Upper lobe of right lung (tissue), 1 donor: ENCODE measurements at regions not wholly inside any gene's neighbourhood (a gene's known extent, or its start where the extent isn't known, plus 50 kb on each side); places are given as distances from the start of the nearest gene placed in this dataset.

ENCODE experiments used
- ATAC-seq: fragments of 200-7000 bp; cut with Tn5 transposase; one replicate; pipeline ENCODE4 v1.9.1; 2020; ENCODE audit warnings: mild to moderate bottlenecking, moderate library complexity
- DNase-seq: peaks from one replicate; pipeline ENCODE4 v3.0.0-alpha.2; 2020
- H3K27ac ChIP-seq: fragments of 200-600 bp; one replicate; pipeline ENCODE4 v1.8.0; 2022
- H3K27me3 ChIP-seq: fragments of 200-600 bp; one replicate; pipeline ENCODE4 v1.8.0; 2022; ENCODE audit warnings: mild to moderate bottlenecking
- H3K36me3 ChIP-seq: fragments of 200-600 bp; one replicate; pipeline ENCODE4 v1.8.0; 2022
- H3K4me1 ChIP-seq: fragments of 200-600 bp; one replicate; pipeline ENCODE4 v1.8.0; 2022
- H3K4me3 ChIP-seq: fragments of 200-600 bp; one replicate; pipeline ENCODE4 v1.8.0; 2022; ENCODE audit warnings: mild to moderate bottlenecking
- H3K9me3 ChIP-seq: fragments of 200-600 bp; one replicate; pipeline ENCODE4 v1.8.0; 2022
- intact Hi-C: fragments of 100-400 bp; cut with DNase I; formaldehyde crosslinking; loops from one replicate; pipeline ENCODE4 v1.11.0; 2022
- TF ChIP-seq, protein P1 (sequence below): fragments of 200-600 bp; IDR thresholded peaks from one replicate; pipeline ENCODE4 v1.8.0; 2022; ENCODE audit warnings: antibody characterized with exemption
- donor health status: DM: no; HTN: yes; CAD: no; lungs with severe emphysema.

DNA sequence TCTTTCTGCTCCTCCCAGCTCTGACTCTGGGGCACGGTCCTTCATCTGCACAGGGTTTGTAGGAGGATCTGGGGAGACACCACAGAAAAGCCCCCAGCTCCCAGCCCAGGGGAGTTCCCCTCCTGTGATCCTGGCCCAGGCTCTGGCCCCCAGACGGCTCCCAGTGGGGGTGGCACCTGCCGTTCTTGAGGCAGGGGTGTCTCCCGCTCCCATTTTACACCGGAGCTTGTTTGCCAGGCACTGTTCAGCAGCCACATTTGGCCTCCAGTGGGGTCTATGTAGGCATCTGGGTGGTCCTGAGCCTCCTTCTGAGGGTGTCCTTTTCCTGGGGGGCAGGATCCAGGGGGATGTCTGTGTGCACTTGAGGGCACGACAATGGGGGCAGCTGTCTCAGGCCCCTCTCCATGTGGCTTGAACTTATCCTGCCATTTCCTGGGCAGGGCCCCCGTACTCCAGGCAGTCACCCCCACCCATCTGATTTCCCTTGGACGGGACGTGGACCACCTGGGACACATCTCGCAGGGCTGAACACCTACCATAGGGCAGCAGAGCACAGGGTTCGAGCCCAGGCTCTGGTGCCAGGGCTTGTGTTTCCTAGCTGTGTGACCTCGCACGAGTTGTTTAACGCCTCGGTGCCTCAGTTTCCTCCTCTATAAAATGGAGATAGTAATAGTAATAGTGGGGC, 275.0 kb upstream of the MVB12B start:
- Histone ChIP-seq H3K4me1 (no peaks in the 10 kb centered on the region), H3K9me3 (no peaks in the 10 kb centered on the region), H3K27ac (no peak overlapping the region), H3K4me3 (no peak overlapping the region), H3K36me3 (no peaks in the 10 kb centered on the region), H3K27me3 (peaks cover 16% of the 10 kb centered on the region)
- TF ChIP-seq, protein P1, sequence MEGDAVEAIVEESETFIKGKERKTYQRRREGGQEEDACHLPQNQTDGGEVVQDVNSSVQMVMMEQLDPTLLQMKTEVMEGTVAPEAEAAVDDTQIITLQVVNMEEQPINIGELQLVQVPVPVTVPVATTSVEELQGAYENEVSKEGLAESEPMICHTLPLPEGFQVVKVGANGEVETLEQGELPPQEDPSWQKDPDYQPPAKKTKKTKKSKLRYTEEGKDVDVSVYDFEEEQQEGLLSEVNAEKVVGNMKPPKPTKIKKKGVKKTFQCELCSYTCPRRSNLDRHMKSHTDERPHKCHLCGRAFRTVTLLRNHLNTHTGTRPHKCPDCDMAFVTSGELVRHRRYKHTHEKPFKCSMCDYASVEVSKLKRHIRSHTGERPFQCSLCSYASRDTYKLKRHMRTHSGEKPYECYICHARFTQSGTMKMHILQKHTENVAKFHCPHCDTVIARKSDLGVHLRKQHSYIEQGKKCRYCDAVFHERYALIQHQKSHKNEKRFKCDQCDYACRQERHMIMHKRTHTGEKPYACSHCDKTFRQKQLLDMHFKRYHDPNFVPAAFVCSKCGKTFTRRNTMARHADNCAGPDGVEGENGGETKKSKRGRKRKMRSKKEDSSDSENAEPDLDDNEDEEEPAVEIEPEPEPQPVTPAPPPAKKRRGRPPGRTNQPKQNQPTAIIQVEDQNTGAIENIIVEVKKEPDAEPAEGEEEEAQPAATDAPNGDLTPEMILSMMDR = no peak
- intact Hi-C loops = no loop called here
- ATAC-seq = no peak
- DNase-seq = peak; percentile 30

DNA sequence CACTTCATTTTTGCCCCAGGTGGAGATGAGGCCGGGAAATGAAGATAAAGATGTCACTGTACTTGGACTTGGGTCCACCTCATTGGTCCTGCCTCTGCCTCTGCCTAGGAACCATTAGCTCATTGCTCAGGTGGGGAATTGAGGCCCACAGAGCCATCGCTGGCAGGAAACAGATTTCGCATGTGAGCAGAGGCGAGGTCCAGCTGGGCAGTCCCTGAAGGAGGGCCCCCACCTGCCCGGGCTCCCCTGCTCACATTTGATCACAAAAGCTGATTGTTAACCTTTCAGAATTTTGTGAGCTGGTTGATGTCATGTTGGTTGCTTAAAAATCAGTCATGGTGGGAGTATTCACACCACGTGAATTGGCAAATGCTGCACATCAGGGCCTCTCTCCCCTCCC, 273.8 kb upstream of the MVB12B start:
- peak; percentile 41 for DNase-seq
- TF ChIP-seq, protein P1 = no peak
- ATAC-seq = no peak
- H3K27me3 ChIP-seq = peaks cover 16% of the 10 kb centered on the region
- no peaks in the 10 kb centered on the region for H3K9me3 ChIP-seq
- intact Hi-C loops = no loop called here
- H3K27ac ChIP-seq = no peak overlapping the region
- H3K4me1 ChIP-seq = no peaks in the 10 kb centered on the region
- H3K4me3 ChIP-seq = no peak overlapping the region
- H3K36me3 ChIP-seq = no peaks in the 10 kb centered on the region

DNA sequence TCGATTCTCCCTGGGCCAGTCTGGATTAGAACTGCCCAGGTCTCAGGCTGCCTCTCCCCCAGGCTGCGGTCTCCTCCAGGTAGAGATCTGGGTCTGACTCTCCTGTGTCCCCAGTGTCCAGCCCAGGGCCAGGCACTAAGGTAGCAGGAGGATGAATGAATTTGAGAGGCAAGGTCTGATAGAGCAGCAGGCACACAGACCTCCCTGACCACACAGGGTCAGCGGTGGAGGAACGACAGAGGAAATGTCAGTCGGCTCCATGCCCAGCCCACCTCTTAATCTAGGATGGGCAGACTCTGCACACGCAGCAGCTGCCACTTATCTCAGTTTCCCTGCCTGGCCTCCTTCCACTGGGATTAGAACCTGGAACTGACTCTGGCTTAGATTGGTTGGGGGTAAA, 272.7 kb upstream of the MVB12B start:
- peaks cover 16% of the 10 kb centered on the region for H3K27me3 ChIP-seq
- DNase-seq = peak; percentile 21
- no peaks in the 10 kb centered on the region for H3K36me3 ChIP-seq
- no peak for ATAC-seq
- TF ChIP-seq, protein P1 = no peak
- intact Hi-C loops = no loop called here
- no peak overlapping the region for H3K27ac ChIP-seq
- no peaks in the 10 kb centered on the region for H3K4me1 ChIP-seq
- H3K9me3 ChIP-seq = no peaks in the 10 kb centered on the region
- no peak overlapping the region for H3K4me3 ChIP-seq

DNA sequence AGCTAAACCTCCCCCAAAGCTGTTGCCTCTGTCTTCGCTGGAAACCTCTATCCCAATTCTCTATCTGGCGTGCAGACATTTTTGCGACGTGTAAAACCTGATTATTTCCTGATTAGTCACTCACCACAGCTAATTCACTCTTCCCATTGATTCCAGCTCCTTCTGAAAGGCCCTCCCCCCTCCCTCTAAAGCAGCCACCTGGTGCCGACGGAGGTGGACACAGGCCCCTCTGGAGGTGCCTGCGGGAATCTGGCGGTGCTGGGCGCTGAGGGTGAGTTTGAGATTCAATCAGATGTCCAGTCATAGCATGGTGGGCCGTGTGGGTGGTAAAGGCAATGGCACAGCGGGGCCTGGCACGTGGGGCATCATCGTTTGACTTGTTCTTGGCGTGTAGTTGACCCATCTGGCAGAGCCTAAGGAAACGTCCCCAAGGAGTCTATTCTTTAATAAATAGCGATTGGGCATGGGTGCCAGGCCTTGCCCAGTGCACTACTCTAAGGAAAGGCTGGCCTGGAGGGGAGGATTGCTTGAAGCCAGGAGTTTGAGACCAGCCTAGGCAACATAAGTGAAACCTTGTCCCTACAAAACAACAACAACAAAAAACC, 271.1 kb upstream of the MVB12B start:
- TF ChIP-seq, protein P1 = no peak
- Histone ChIP-seq H3K36me3 (no peaks in the 10 kb centered on the region), H3K27ac (no peak overlapping the region), H3K4me3 (no peak overlapping the region), H3K4me1 (no peaks in the 10 kb centered on the region), H3K27me3 (peaks cover 16% of the 10 kb centered on the region), H3K9me3 (no peaks in the 10 kb centered on the region)
- DNase-seq (peak; percentile 46), ATAC-seq (no peak)
- intact Hi-C loops = no loop called here

DNA sequence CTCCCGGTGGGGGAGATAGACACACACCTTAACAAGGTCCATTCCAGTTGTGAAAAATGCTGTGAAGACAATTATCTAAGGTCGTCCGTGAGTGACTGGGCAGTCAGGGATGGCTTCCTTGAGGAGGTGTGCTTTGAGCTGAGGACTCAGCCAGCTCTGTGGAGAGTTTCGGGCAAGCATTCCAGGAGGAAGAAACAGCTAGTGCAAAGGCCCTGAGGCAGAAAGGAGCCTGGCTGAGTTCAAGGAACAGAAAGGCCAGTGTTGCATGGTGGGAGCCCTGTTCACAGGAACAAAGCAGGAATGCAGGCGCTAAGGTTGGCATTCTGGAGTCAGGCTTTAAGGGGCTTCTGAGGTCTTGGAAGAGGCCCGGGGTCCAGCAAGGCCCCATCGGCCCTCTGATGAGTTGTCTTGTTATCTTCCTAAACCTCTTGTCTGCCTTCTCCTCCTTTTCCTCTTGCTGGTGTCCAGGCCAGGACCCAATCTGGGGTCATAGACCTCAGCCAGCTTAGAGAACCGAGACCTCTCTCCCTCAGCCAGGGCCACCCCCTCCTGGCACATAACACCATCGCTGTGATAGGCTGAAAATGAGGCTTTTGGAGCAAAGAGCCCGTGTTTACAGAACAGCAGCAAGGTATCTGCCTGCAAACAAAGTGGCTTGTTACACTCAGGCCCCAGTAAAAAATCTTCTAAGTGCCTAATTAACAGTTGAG, 270.2 kb upstream of the MVB12B start:
- Histone ChIP-seq H3K27ac (no peak overlapping the region), H3K27me3 (peaks cover 10% of the 10 kb centered on the region), H3K9me3 (no peaks in the 10 kb centered on the region), H3K4me3 (no peak overlapping the region), H3K36me3 (no peaks in the 10 kb centered on the region), H3K4me1 (no peaks in the 10 kb centered on the region)
- TF ChIP-seq, protein P1 = no peak
- intact Hi-C loops = no loop called here
- ATAC-seq (no peak), DNase-seq (peak; percentile 29)
